Hematopoietic multipotent progenitor cell treated with erythropoietin and hydrocortisone succinate and interleukin-3 and kit ligand, for 15 days (in vitro differentiated cells): ENCODE measurements at regions not wholly inside any gene's neighbourhood (a gene's known extent, or its start where the extent isn't known, plus 50 kb on each side); places are given as distances from the start of the nearest gene placed in this dataset.
"Not testable (repeated sequence)": the region's sequence is repeated elsewhere in the genome, so short reads cannot be mapped to it uniquely, and the experiment has no call there.

Source experiments
- DNase-seq: peaks from one replicate; pipeline ENCODE4 v3.0.0-alpha.2; 2015; ENCODE audit warnings: low spot score

GRCh38 chr1:166695834-166696233 is 143.4 kb upstream of the POGK start:
- not testable (repeated sequence) for DNase-seq

- DNase-seq: no peak
Observed at GRCh38 chr1:166698771-166699170, 140.5 kb upstream of the POGK start.

GRCh38 chr1:166699613-166700012 is 139.7 kb upstream of the POGK start:
- DNase-seq: no peak

GRCh38 chr1:166700696-166701095 is 138.6 kb upstream of the POGK start:
- no peak for DNase-seq

GRCh38 chr1:166701603-166702100 is 137.6 kb upstream of the POGK start:
- no peak for DNase-seq

GRCh38 chr1:166703141-166703540 is 136.1 kb upstream of the POGK start:
- no peak for DNase-seq

- DNase-seq: peak; percentile 8
Observed at GRCh38 chr1:166703726-166704462, 135.4 kb upstream of the POGK start.

GRCh38 chr1:166705376-166706289 is 133.6 kb upstream of the POGK start:
- peak; percentile 80 for DNase-seq

GRCh38 chr1:166716620-166717019 is 122.7 kb upstream of the POGK start:
- no peak for DNase-seq

GRCh38 chr1:166721145-166721544 is 118.1 kb upstream of the POGK start:
- no peak for DNase-seq

GRCh38 chr1:166730299-166730888 is 108.9 kb upstream of the POGK start:
- peak; percentile 10 for DNase-seq

- no peak for DNase-seq
Observed at GRCh38 chr1:166738140-166738539, 101.1 kb upstream of the POGK start.

- DNase-seq: no peak
Observed at GRCh38 chr1:166738873-166739272, 100.4 kb upstream of the POGK start.

- DNase-seq: no peak
Observed at GRCh38 chr1:166740668-166741276, 98.5 kb upstream of the POGK start.

- no peak for DNase-seq
Observed at GRCh38 chr1:166763318-166763717, 76.0 kb upstream of the POGK start.

- no peak for DNase-seq
Observed at GRCh38 chr1:166766942-166767341, 72.3 kb upstream of the POGK start.

GRCh38 chr1:166784646-166785045 is 54.6 kb upstream of the POGK start:
- not testable (repeated sequence) for DNase-seq

- no peak for DNase-seq
Observed at GRCh38 chr1:166785987-166786386, 53.3 kb upstream of the POGK start.

- no peak for DNase-seq
Observed at GRCh38 chr1:166789286-166789685, 50.0 kb upstream of the POGK start.
